ENCODE measurements at regions not wholly inside any gene's neighbourhood (a gene's known extent, or its start where the extent isn't known, plus 50 kb on each side); places are given as distances from the start of the nearest gene placed in this dataset.

GRCh38 chr4:13267091-13267490, 217.0 kb downstream of the RAB28 start:
- Histone ChIP-seq H3K27ac (no peak overlapping the region), H3K9me3 (peaks cover 8% of the 10 kb centered on the region), H3K27me3 (ENCODE audit: low read depth) (no peaks in the 10 kb centered on the region), H3K4me1 (no peaks in the 10 kb centered on the region), H3K36me3 (no peaks in the 10 kb centered on the region), H3K4me3 (no peak overlapping the region)
- DNase-seq (no peak), ATAC-seq (no peak)
- intact Hi-C loops (cut with DNase I), result no loop called here
- no peak for TF ChIP-seq CTCF (IDR thresholded peaks at IDR 0.05)

GRCh38 chr4:13266687-13267086, 217.5 kb downstream of the RAB28 start:
- intact Hi-C loops (cut with DNase I), result no loop called here

GRCh38 chr4:13263967-13264525, 220.1 kb downstream of the RAB28 start:
- H3K4me3 ChIP-seq, result no peak overlapping the region
- no peaks in the 10 kb centered on the region for H3K27me3 ChIP-seq (ENCODE audit: low read depth)
- H3K4me1 ChIP-seq, result no peaks in the 10 kb centered on the region
- TF ChIP-seq CTCF (IDR thresholded peaks at IDR 0.05), result no peak
- DNase-seq, result no peak
- intact Hi-C loops (cut with DNase I), result no loop called here
- no peaks in the 10 kb centered on the region for H3K9me3 ChIP-seq
- no peaks in the 10 kb centered on the region for H3K36me3 ChIP-seq
- H3K27ac ChIP-seq, result no peak overlapping the region
- ATAC-seq, result no peak

More at GRCh38 chr4:13266687-13267086, 217.5 kb downstream of the RAB28 start:
- H3K4me1 ChIP-seq, result no peaks in the 10 kb centered on the region
- no peak overlapping the region for H3K4me3 ChIP-seq
- peaks cover 4% of the 10 kb centered on the region for H3K9me3 ChIP-seq
- TF ChIP-seq CTCF (IDR thresholded peaks at IDR 0.05), result no peak
- no peak overlapping the region for H3K27ac ChIP-seq
- no peaks in the 10 kb centered on the region for H3K36me3 ChIP-seq
- ATAC-seq (no peak), DNase-seq (no peak)
- H3K27me3 ChIP-seq (ENCODE audit: low read depth), result no peaks in the 10 kb centered on the region

- no peak overlapping the region for H3K27ac ChIP-seq
- no peaks in the 10 kb centered on the region for H3K4me1 ChIP-seq
- H3K36me3 ChIP-seq, result no peaks in the 10 kb centered on the region
- intact Hi-C loops (cut with DNase I), result no loop called here
- no peaks in the 10 kb centered on the region for H3K27me3 ChIP-seq (ENCODE audit: low read depth)
- no peak for TF ChIP-seq CTCF (IDR thresholded peaks at IDR 0.05)
- no peak overlapping the region for H3K4me3 ChIP-seq
- no peaks in the 10 kb centered on the region for H3K9me3 ChIP-seq
- DNase-seq, result no peak
- no peak for ATAC-seq
These were observed 221.3 kb downstream of the RAB28 start for GRCh38 chr4:13262816-13263215.

- intact Hi-C loops (cut with DNase I), result no loop called here
- Histone ChIP-seq H3K27me3 (ENCODE audit: low read depth) (no peaks in the 10 kb centered on the region), H3K4me1 (no peaks in the 10 kb centered on the region), H3K36me3 (no peaks in the 10 kb centered on the region), H3K4me3 (no peak overlapping the region), H3K9me3 (no peaks in the 10 kb centered on the region), H3K27ac (no peak overlapping the region)
- TF ChIP-seq CTCF (IDR thresholded peaks at IDR 0.05), result no peak
- DNase-seq (no peak), ATAC-seq (no peak)
These were observed 222.5 kb downstream of the RAB28 start for GRCh38 chr4:13261486-13262257.

Measured in lower lobe of right lung (tissue), 2 donors.